Stimulated activated CD8-positive, alpha-beta memory T cell treated with anti-CD3 and anti-CD28 coated beads, Interleukin-15, amount 100 ng/mL, for 4 hours (primary cell): ENCODE measurements at regions not wholly inside any gene's neighbourhood (a gene's known extent, or its start where the extent isn't known, plus 50 kb on each side); places are given as distances from the start of the nearest gene placed in this dataset.
"Not testable (repeated sequence)": the region's sequence is repeated elsewhere in the genome, so short reads cannot be mapped to it uniquely, and the experiment has no call there.

Source experiments
- DNase-seq, 2 donors: peaks; one replicate each; pipeline ENCODE4 v3.0.0-alpha.2; 2020; ENCODE audit warnings: low read depth in 2 of 2

DNA sequence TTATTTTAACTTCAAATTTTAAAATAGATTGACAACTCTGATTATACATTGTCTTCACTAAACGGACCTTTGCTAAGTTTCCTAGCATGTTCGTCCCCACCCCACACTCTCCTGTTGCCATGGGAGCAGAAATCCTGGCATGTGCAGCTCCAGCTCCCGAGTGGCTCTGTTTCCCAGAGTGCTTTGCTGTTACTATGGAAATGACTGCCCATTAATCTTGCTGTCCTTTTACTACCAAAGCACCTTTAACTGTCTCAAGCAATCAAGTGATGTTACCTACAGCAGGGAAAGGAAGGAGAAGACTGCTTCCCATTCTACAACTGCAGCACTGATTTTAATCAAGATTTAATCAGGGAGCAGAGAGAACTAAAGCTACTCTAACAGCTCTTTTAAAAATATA, 212.0 kb upstream of the KIF2A start:
- no peak for DNase-seq

DNA sequence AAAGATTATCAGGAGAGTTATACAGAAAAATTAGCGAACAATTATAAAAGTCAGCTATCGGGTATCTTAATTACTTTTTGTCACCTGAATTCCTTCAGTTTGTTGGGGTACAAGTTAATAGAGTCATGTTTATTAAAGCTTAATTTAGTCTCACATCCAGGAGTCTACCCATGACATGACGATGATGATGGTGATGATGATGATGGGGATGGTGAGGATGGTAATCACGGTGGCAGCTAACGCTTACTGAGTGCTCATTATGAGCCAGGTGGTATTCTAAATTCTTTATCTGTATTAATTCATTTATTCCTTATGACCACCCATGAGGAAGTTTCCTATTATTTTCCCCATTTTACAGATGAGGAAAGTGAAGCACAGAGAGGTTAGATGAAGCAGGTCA, 208.6 kb upstream of the KIF2A start:
- no peak for DNase-seq

DNA sequence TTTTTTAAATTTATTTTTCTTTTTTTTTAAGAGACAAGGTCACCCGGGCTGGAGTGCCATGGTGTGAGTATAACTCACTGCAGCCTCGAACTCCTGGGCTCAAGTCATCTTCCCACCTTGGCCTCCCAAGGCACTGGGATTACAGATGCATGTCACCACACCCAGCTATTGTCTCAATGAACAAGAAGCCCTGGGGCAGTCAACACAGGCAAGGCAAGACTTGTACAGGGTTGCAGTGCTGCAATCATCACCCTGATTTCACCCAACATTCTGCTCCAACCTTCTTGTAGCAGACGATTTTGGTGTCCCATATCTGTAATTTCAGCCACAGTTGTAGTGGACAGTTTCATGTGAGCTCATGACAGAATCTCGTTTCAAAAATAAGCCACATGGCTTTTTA, 205.8 kb upstream of the KIF2A start:
- no peak for DNase-seq

DNA sequence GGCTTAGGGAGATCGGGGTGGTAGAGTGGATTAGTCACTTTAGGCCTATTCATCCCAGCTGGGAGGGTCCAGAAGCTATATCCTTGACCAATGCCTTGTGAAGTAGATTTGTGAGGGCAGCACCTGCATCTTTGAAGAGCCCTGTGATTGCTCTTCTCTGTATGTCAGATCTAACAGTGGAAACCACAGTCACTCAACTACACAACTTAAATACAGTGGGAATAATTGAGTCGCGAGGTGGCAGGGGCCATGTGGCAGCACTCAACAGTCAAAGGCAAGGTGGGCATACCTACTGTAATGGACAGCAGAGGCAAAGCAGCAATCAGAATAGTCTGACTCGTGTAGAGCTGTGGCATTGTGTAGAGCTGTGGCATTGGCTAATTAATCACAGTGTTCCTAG, 202.1 kb upstream of the KIF2A start:
- not testable (repeated sequence) for DNase-seq

DNA sequence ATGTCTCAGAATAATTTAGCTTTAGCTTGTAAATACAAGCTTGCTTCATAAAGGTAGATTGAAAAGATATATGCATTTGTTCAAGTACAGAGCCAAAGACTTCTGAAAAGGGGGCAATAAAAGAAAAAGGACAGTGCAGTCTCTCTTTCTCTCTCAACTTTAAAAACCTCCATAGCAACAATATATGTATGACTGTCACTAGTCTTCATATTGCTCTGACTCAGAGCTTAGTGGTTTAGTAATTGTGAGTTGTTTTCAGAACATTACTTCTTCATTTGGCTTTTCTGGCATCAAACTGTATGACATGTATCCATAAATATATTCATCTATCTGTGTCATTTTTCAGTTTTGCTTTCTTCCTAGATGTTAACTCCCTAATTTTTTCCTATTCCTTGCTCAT, 194.6 kb upstream of the KIF2A start:
- DNase-seq, result no peak

DNA sequence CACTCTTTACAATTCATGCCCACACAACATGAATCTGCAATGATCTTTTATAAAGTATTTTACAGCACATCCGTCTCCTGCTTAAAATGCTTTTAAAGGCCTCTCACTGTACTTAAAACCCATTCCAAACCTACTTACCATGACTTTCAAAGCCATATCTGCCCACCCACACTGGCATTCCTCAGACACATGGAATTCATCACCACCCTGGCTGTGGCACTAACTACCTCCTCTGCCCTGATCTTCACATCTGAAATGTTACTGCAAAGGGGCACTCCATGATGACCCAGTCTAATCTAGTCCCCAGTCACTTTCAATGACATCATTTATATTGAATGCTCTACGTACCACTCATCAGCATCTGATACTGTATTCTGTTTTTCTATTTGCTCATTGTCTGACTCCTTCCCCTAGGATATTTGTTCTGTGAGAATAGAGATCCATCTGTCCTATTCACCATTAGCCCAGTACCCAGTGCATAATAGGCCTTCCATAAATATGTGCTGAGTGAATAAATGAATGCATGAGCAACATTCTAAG, 193.2 kb upstream of the KIF2A start:
- no peak for DNase-seq

DNA sequence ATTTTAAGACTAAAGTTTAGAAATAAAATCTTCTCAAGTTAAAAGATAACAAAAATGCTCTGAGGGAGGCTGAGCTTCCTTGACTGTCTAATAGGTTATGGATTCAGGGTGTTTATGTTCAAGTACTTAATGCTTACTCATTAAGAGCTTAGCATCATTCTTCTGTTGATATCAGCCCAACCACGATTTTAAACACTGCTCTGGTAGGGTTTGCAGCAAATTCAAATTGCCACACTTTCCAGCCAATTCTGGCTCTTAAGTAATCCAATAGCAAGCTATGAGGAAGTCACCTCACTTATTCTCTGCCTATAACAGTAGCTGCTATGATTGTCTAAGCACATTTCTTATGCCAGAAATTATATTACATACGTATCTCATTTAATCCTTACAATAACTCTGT, 191.0 kb upstream of the KIF2A start:
- no peak for DNase-seq

DNA sequence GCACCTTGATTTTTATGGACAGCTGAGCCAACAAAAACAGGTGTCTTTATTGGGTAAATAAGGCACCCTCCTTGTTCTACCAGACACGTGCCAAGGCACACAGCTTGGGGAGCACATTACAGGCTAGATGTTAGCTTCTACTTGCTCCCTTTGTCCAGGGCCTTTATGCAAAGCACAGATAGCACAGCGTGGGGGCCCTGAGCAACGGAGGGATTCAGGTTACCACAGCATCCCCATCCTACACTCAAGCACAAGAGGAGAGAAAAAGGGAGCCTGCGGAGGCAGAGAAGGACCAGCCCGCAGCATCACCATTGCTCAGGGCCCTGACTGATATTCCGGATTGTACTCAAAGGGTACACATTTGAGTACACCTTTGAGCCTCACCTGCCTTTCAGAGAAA, 181.7 kb upstream of the KIF2A start:
- no peak for DNase-seq

DNA sequence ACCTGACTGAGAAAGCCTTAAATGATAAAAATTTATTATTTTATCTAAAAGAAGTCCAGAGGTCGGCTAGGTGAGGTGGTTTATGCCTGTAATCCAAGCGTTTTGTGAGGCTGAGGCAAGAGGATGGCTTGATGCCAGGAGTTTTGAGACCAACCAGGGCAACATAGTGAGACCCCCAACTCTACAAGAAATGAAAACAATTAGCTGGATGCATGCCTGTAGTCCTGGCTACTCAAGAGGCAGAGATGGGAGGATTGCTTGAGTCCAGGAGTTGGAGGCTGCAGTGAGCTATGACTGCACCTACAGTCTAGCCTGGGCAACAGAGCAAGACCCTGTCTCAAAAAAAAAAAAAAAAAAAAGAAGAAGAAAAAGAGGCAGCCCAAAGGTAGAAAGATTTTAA, 179.9 kb upstream of the KIF2A start:
- no peak for DNase-seq

DNA sequence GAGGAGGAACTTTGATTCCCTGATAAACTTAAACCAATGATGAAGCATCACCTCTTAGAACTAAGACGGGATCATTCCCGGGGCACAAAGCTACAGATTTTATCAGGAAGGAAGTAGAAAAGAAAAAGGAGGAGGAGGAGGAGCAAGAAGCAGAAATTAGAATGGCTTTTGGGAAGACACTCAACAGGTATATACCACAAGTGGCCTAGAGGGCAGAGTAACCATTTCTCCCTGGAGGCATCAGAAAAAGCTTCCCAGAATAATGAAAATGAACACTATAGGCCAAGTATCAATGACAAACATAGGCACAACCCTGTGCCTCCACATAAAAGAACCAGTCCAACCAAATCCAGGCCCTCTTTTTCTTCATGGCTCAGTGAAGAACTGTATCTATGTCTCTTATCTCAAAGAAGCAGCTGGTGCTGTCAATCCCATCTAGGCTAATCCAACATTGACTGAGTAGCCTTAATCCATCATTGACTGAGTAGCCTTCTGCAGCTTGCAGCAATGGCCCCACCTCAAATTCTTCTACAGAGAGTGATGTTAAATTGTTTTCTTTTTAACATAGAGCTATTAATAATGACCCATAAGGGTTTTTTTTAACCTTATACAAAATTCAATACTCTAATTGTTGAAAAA, 178.8 kb upstream of the KIF2A start:
- DNase-seq, result no peak

DNA sequence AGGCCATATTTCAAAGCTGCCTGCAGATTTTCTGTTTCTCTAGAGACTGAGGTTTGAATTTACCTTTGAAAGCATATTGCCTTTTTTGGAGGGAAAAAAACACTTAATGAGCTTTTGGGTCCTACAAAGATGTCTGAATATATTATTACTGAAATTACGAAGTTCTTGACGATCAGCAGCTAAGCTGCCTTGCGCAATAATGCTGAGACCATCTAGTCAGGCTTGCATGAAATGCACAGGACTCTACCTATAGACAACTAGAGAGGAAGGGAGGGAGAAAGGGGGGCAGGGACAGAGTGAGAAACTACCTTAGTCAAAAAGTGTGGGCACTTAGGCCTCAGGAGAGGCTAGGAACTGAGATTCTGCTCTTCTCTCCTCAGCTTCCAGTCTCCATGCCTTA, 175.9 kb upstream of the KIF2A start:
- no peak for DNase-seq

DNA sequence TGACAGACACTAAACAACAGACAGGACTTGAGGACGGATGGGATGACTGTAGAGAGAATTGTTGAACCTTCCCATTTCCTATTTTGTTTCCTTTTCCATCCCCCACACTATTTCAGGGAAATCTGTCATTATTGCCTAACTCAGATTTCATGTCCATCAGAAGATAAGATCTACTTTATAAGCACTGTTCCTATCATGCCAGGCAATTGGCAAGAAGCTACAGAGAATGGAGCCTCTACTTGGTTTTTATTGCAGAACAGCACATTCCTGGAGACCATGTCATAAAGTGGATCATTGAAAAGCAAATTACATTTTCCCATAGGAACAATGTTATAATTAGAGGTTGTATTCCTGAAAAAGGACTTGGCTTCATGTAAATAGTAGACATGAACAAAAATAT, 173.7 kb upstream of the KIF2A start:
- DNase-seq, result no peak

DNA sequence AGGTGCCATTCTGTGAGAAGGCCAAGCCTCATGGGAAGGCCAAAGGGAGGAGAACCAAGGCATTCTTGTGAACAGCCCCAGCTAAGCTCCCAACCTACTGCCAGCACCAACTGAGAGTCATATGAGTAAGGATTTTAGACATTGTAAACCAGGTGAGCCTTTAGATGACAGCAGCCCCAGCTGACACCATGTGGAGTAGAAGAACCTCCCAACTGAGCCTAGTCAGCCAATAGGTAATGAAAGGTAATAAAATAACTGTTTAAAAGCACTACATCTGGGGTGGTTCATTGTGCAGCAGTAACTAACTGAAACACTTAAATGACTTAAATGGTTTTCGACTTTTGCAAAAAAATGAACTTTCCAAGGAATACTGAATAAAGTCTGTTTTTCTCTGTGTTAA, 172.6 kb upstream of the KIF2A start:
- DNase-seq, result no peak

DNA sequence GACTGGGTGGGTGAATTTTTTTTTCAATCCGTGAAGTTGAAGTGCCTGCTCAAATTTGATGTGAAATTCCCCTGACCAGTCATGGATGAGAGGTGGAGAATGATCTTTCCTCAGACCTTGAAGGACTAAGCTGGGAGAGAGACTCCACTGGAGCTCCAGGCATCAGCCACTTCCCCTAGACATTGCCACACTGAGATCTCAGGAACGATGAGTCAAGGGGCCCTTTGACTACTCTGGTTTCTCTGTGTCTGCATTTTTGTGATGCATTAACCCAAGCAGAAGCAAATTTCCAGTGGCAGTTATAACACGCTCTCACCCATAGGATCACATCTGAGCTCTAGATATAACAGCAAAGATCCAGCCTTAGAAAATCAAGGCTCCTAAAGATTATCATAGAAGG, 171.2 kb upstream of the KIF2A start:
- no peak for DNase-seq

DNA sequence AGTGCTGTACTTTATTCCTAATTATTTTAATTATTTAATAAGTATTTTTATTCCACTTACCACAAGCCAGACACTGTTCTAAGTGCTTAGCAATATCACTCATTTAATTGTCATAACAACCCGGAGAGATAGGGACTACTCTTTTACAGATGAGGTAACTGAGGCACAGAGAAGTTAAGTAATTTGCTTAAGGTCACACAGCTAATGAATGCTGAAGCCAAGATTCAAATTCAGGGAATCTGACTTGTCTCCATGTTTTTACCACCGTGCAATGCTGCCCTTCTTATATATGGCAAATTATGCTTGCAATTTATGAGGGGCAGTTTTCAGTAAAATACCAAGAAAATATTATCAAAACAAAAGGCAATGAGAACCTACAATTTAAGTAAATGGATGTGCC, 168.4 kb upstream of the KIF2A start:
- DNase-seq, result no peak

DNA sequence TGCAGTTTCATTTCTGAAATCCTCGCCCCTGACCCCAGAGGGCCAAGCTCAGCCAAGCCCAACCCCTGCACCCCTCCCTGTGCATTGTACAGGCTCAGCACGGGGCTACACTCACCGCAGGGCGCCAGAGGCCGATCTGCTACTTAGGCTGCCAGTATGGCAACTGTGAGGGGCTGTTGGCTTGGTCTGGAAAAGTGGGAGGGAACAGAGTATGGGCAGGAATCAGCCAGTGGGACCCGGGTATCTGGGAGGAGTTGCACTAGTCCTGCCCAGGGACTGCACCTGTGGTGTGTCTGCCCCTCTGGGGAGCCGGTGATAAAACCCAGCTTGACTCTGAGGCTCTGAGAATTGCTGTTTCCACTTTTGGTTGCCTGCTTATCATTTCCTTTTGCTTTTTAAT, 167.4 kb upstream of the KIF2A start:
- DNase-seq, result no peak

DNA sequence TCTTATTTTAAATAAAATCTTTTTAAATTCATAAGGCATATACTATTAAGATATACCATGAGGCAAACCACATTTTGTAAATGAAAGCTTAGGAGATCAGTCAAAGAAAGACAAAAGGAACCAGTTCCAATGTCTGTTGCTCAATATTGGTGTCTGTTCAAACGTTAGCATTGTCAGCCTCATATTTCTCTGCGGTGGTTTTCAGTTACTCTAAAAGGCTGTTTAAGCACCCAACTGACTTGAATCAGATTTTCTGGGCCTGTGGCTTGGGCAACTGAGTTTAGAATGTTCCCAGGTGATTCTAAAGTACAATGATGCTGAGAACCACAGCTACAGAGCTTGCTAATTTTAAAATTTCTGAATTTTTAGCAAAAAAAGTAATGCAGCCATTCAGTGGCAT, 166.3 kb upstream of the KIF2A start:
- DNase-seq, result no peak

DNA sequence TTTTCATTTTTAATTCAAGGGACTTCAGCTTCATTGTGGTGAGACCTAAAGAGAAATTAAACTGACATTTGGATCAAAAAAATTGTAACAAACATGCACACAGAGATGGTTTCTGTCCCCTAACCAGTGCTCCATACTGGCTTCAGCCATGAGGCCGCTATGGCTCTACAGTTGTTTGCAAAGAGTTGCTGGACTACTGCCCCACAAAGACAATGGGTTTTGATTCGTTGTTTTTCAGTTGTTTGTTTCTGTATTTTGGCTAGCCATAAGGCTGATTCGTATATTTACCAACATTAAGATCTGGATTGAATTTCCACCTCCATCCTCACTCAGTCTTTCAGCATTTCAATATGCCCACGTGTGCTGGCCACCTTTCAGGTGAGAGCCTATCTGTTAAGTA, 163.7 kb upstream of the KIF2A start:
- DNase-seq, result no peak

DNA sequence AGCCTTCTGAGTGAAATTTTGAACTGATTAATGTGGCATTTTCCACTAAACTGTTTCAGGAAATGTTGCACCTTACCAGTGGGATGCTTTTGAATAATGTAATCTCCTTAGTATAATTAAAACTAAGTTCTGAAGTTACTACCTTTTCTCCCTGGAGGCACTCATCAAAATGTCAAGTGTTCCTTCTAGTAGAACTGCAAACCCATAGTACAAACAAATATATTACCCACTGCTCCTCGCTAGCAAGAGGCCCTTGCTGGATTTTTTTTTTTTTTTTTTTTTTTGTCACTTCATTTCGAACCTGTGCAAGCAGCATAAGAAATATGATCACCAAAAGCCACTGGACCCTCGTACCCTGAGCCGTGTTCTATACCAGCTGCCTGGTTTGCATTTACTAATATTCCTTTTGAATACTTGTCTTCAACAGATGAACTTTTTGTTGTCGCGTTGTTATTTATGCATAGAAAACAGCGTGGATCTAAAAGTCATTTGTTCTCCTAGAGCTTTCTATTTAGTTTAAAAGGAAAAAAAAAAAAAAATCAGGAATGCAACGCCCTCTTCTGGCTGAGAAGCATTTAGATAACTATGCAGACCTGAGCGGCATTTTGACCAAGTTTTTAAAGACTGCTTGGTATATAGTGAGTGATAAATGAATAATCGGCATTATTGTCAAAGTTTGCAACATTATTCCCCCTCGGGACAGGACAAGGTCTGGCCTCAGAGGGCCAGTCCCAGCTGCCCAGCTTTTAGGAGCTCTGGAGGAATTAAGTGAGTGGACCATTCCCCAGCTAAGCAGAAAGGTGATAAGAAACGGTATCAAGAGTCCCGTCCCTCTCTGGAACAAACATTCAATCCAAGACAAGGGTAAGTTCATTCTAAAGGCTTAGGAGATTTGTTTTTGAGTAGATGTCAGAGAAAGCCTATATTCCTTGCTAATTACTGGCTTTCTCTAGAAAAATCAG, 162.5 kb upstream of the KIF2A start:
- DNase-seq, result no peak

DNA sequence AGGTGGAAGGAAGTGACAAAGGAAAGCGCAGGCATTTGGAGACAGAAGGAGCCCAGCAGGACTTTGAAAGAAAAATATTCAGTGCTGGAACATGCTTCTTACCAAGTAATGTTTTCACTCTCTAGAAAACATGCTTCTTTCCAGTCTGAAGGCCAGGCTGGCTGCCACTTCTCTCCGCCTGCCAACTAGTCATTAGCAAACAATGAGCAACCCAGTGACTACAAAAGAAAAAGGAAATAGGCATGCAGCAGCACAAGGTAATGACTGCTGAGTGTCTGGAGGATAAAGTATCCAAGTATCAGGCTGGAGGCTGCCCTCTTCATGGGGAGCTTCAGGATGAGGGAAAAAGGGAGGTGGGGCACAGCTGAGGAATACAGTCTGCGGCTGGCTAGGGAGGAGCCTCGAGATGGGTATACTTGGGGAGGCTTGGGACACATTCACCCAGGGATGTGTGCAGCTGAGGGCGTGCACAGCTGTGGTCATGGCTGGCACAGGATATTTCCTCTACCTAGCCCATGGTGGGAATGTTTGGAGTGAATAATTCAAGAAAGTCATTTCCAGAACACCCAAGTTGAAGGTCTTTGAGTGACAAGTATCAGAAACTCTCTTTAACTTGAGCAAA, 161.5 kb upstream of the KIF2A start:
- no peak for DNase-seq

DNA sequence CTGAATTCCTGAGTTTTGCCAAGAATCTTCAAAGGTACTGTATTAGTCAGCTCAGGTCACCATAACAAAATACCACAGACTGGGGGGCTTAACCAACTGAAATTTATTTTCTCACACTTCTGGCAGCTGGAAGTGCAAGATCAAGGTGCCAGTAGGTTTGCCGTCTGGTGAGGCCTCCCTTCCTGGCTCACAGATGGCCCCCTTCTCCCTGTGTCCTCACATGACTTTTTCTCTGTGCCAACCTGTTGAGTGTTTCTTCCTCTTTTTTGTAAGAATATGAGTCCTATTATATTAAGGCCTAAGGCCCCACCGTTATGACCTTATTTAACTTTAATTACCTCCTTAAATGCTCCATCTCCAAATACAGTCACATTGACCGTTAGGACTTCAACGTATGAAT, 156.1 kb upstream of the KIF2A start:
- no peak for DNase-seq

DNA sequence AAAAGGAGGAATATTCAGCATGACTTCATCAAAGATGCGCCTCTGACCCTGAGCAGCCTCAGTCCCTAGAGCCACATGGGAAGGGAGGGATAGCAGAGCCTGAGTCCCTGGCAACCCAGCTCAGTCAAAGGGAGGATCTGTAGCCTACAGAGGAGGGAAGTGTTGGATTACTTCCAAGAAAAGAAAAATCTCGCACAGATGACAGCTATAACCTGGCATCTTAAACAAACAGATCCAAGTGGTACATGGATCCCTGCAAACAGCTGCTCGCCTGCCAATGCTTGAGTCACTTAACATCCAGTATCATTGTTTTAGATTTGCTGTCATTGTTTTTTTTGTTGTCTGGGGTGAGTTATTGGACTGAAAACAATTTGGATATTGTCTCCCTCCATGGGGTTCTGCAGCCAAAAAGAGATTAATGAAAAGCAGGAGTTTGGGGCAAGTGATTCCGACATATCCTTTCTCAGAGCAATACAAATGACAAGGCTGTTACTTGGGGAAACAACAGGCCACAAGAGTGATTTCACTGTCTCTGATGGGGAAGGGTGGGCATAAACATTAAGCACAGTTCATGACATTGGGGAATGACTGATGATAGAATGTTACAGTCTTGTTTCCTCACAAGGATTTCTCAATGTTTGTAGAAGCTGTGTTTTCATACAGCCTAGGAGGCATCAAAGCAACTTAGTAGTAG, 153.5 kb upstream of the KIF2A start:
- no peak for DNase-seq
